Glomerular visceral epithelial cell (primary cell): ENCODE measurements at regions not wholly inside any gene's neighbourhood (a gene's known extent, or its start where the extent isn't known, plus 50 kb on each side); places are given as distances from the start of the nearest gene placed in this dataset.

Experiments used
- DNase-seq: peaks from one replicate; pipeline ENCODE4 v3.0.0-alpha.2; 2016; ENCODE audit errors: extremely low spot score

- DNase-seq, result no peak
Measured at GRCh38 chr12:105803292-105803691, 335.5 kb downstream of the NUAK1 start.

GRCh38 chr12:105804591-105805265 lies 334.0 kb downstream of the NUAK1 start:
- DNase-seq, result no peak

GRCh38 chr12:105805730-105806399 lies 332.9 kb downstream of the NUAK1 start:
- DNase-seq, result no peak

- no peak for DNase-seq
Measured at GRCh38 chr12:105806400-105806770, 332.4 kb downstream of the NUAK1 start.

GRCh38 chr12:105812366-105812765 lies 326.4 kb downstream of the NUAK1 start:
- no peak for DNase-seq

GRCh38 chr12:105813201-105813600 lies 325.6 kb downstream of the NUAK1 start:
- no peak for DNase-seq

- DNase-seq, result no peak
Measured at GRCh38 chr12:105814283-105814682, 324.5 kb downstream of the NUAK1 start.

GRCh38 chr12:105819549-105819948 lies 319.2 kb downstream of the NUAK1 start:
- no peak for DNase-seq

GRCh38 chr12:105820429-105821125 lies 318.2 kb downstream of the NUAK1 start:
- DNase-seq, result peak; percentile 3

GRCh38 chr12:105822131-105823105 lies 316.3 kb downstream of the NUAK1 start:
- no peak for DNase-seq

GRCh38 chr12:105823810-105824209 lies 314.9 kb downstream of the NUAK1 start:
- no peak for DNase-seq

GRCh38 chr12:105825141-105825540 lies 313.6 kb downstream of the NUAK1 start:
- no peak for DNase-seq

GRCh38 chr12:105831372-105831771 lies 307.4 kb downstream of the NUAK1 start:
- no peak for DNase-seq

GRCh38 chr12:105832021-105832420 lies 306.7 kb downstream of the NUAK1 start:
- no peak for DNase-seq

- DNase-seq, result no peak
Measured at GRCh38 chr12:105832806-105833205, 305.9 kb downstream of the NUAK1 start.

- DNase-seq, result no peak
Measured at GRCh38 chr12:105834496-105834895, 304.3 kb downstream of the NUAK1 start.

GRCh38 chr12:105835580-105836241 lies 303.0 kb downstream of the NUAK1 start:
- DNase-seq, result no peak

- no peak for DNase-seq
Measured at GRCh38 chr12:105836242-105836622, 302.5 kb downstream of the NUAK1 start.

- no peak for DNase-seq
Measured at GRCh38 chr12:105839629-105840127, 299.1 kb downstream of the NUAK1 start.

GRCh38 chr12:105840384-105840783 lies 298.4 kb downstream of the NUAK1 start:
- DNase-seq, result no peak

GRCh38 chr12:105841840-105842239 lies 296.9 kb downstream of the NUAK1 start:
- DNase-seq, result no peak
